ENCODE measurements at regions not wholly inside any gene's neighbourhood (a gene's known extent, or its start where the extent isn't known, plus 50 kb on each side); places are given as distances from the start of the nearest gene placed in this dataset.

DNA sequence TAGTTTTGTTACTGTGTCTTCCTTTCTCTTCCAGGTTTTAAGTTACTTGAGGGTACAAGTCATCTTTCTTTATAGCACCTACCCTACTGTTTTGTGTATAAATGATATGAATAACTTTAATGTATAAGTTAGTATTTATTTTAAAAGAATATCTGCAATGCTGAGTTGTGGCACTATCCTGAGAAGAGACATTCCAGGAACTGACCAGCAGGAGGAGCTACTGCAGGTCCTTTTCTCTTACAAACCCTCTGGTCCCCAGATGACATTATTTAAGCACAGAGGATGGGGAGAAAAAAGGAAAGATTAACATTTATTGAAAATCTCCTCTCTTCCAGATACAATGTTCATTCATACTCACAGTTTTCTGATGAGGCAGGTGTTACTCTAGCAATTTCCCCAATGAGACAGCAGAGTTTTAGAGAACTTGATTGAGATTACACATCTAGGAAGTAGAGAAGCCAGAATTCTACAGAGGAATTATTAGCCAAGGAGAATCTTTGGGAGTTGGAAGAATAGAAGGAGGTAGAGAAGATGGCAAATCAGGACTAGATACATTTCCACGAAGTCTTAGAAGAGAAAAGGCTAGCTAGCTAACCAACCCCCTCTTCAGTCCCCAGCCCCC, 541.2 kb upstream of the API5 start:
- Histone ChIP-seq H3K4me3 (no peak overlapping the region), H3K9me3 (no peaks in the 10 kb centered on the region), H3K36me3 (no peaks in the 10 kb centered on the region), H3K27me3 (no peaks in the 10 kb centered on the region), H3K4me1 (no peaks in the 10 kb centered on the region), H3K27ac (no peak overlapping the region)
- TF ChIP-seq, protein P1, sequence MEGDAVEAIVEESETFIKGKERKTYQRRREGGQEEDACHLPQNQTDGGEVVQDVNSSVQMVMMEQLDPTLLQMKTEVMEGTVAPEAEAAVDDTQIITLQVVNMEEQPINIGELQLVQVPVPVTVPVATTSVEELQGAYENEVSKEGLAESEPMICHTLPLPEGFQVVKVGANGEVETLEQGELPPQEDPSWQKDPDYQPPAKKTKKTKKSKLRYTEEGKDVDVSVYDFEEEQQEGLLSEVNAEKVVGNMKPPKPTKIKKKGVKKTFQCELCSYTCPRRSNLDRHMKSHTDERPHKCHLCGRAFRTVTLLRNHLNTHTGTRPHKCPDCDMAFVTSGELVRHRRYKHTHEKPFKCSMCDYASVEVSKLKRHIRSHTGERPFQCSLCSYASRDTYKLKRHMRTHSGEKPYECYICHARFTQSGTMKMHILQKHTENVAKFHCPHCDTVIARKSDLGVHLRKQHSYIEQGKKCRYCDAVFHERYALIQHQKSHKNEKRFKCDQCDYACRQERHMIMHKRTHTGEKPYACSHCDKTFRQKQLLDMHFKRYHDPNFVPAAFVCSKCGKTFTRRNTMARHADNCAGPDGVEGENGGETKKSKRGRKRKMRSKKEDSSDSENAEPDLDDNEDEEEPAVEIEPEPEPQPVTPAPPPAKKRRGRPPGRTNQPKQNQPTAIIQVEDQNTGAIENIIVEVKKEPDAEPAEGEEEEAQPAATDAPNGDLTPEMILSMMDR (IDR thresholded peaks at IDR 0.05) = peak; percentile 37 to 61 (median 59)
- no peak for TF ChIP-seq POLR2AphosphoS5 (IDR thresholded peaks at IDR 0.05)
- intact Hi-C loops (cut with DNase I; ENCODE audit: low total_unique reads) = no loop called here
- WGBS, 2 donors (ENCODE audit: low coverage in 1 of 2) = 34 to 50% methylated on average over 1 of the region's 1 CpG
- DNase-seq = peak; percentile 7
- in situ Hi-C loops (cut with MboI; ENCODE audit: low pct_ligation_motif_present in 1 of 4, low pct_unique_long_range_greater_than_20kb in 1 of 4, low sequenced_read_pairs in 3 of 4) = loop anchor here (10.0 to 25.0 kb wide), 2 partner anchors 514 to 517 kb away; no protein-coding TSS in a partner anchor

DNA sequence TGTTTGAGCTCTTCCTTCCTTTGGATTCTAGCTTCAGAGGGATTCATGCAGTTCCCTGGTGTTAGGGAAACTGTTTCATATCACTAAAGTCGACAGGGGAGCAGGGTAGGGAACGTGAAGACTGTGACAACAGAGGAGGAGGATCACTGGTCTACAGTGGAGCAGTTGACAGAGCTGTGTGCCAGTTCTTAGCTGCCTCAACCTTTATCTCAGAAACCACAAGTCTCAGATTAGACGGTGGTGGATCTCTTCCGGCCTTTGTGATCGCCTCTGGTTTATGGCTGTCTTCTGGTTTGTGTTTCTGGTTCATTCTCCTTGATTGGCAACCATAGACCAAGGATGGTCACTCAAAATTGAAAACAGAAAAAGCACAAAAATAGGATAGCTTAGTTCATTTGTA, 538.9 kb upstream of the API5 start:
- no peak overlapping the region for H3K4me3 ChIP-seq
- H3K27ac ChIP-seq = no peak overlapping the region
- no peaks in the 10 kb centered on the region for H3K36me3 ChIP-seq
- in situ Hi-C loops (cut with MboI; ENCODE audit: low pct_ligation_motif_present in 1 of 4, low pct_unique_long_range_greater_than_20kb in 1 of 4, low sequenced_read_pairs in 3 of 4) (loop anchor here (10.0 to 25.0 kb wide), 2 partner anchors 512 to 514 kb away; no protein-coding TSS in a partner anchor), intact Hi-C loops (cut with DNase I; ENCODE audit: low total_unique reads) (no loop called here)
- no peaks in the 10 kb centered on the region for H3K4me1 ChIP-seq
- DNase-seq = no peak
- TF ChIP-seq, protein P1 (IDR thresholded peaks at IDR 0.05) = no peak
- no peak for TF ChIP-seq POLR2AphosphoS5 (IDR thresholded peaks at IDR 0.05)
- no peak for TF ChIP-seq EP300 (IDR thresholded peaks at IDR 0.05; ENCODE audit: low read depth)
- TF ChIP-seq POLR2A (IDR thresholded peaks at IDR 0.05) = no peak
- no peaks in the 10 kb centered on the region for H3K9me3 ChIP-seq
- WGBS, 2 donors (ENCODE audit: low coverage in 1 of 2) = 48 to 67% methylated on average over 4 to 5 of the region's 5 CpGs
- H3K27me3 ChIP-seq = no peaks in the 10 kb centered on the region

DNA sequence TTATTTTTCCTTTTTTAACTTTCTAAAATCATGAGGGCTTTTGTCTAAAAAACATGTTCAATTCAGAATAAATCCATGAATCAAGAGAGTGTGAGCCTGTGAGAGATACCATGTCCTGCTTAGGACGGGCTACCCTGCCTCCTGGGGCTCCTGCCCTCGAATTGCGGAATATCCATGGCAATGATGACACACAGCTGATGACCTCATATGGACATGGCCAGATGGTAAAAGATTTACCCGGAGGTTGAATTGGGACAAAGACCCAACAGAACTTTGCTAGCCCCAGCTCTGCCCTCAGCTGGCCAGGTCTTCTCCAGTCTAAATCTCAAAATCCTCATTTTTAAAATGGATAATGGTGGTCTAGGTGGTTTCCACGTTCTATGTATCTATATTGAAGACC, 538.1 kb upstream of the API5 start:
- H3K4me1 ChIP-seq = no peaks in the 10 kb centered on the region
- intact Hi-C loops (cut with DNase I; ENCODE audit: low total_unique reads) = no loop called here
- in situ Hi-C loops (cut with MboI; ENCODE audit: low pct_ligation_motif_present in 1 of 4, low pct_unique_long_range_greater_than_20kb in 1 of 4, low sequenced_read_pairs in 3 of 4) = loop anchor here (10.0 to 25.0 kb wide), 2 partner anchors 511 to 514 kb away; no protein-coding TSS in a partner anchor
- WGBS, 2 donors (ENCODE audit: low coverage in 1 of 2) = 66 to 87% methylated on average over 4 to 5 of the region's 5 CpGs
- no peaks in the 10 kb centered on the region for H3K27me3 ChIP-seq
- no peak for DNase-seq
- no peak for TF ChIP-seq POLR2AphosphoS5 (IDR thresholded peaks at IDR 0.05)
- no peak for TF ChIP-seq POLR2A (IDR thresholded peaks at IDR 0.05)
- no peak for TF ChIP-seq EP300 (IDR thresholded peaks at IDR 0.05; ENCODE audit: low read depth)
- TF ChIP-seq, protein P1 (IDR thresholded peaks at IDR 0.05) = no peak
- H3K4me3 ChIP-seq = no peak overlapping the region
- no peaks in the 10 kb centered on the region for H3K9me3 ChIP-seq
- H3K27ac ChIP-seq = no peak overlapping the region
- no peaks in the 10 kb centered on the region for H3K36me3 ChIP-seq

DNA sequence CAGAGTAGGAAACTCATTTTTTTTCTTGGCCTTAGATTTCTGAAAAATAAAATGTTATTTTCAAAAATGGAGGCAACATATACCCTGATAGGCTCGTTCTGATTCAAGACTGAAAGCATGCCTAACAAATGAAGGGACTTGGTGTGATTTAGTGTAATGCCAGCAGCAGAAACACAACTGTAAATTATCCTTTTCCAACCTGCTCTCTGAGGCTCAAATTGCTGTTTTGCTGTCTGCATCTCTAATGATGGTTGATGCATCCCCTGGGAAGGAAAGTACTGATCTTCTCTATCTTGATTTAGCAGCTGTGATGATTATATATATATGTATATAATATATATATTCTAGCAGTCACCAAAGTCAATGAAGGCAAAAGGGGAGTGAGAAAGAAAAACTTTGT, 537.2 kb upstream of the API5 start:
- TF ChIP-seq, protein P1 (IDR thresholded peaks at IDR 0.05) = no peak
- TF ChIP-seq POLR2A (IDR thresholded peaks at IDR 0.05) = no peak
- intact Hi-C loops (cut with DNase I; ENCODE audit: low total_unique reads) (no loop called here), in situ Hi-C loops (cut with MboI; ENCODE audit: low pct_ligation_motif_present in 1 of 4, low pct_unique_long_range_greater_than_20kb in 1 of 4, low sequenced_read_pairs in 3 of 4) (loop anchor here (10.0 to 25.0 kb wide), 2 partner anchors 510 to 513 kb away; no protein-coding TSS in a partner anchor)
- no peaks in the 10 kb centered on the region for H3K27me3 ChIP-seq
- H3K4me3 ChIP-seq = no peak overlapping the region
- no peaks in the 10 kb centered on the region for H3K36me3 ChIP-seq
- H3K9me3 ChIP-seq = no peaks in the 10 kb centered on the region
- 10 to 24% methylated on average over 1 of the region's 1 CpG for WGBS, 2 donors (ENCODE audit: low coverage in 1 of 2)
- H3K4me1 ChIP-seq = no peaks in the 10 kb centered on the region
- no peak for DNase-seq
- no peak overlapping the region for H3K27ac ChIP-seq

Data from transverse colon (tissue), 4 donors.